ENCODE measurements at regions not wholly inside any gene's neighbourhood (a gene's known extent, or its start where the extent isn't known, plus 50 kb on each side); places are given as distances from the start of the nearest gene placed in this dataset.

- Histone ChIP-seq H3K79me2 (ENCODE audit: insufficient read depth, low read length) (no peaks in the 10 kb centered on the region), H3K4me1 (ENCODE audit: insufficient read depth, low read length) (no peaks in the 10 kb centered on the region), H3K9ac (ENCODE audit: insufficient read depth, low read depth, low read length) (no peak overlapping the region), H3K4me3 (replicated peaks in 1 of 3; ENCODE audit: insufficient read depth in 1 of 3, low read depth in 2 of 3, low read length in 3 of 3) (no peak overlapping the region), H4K20me1 (ENCODE audit: insufficient read depth, low read length) (no peaks in the 10 kb centered on the region), H3K36me3 (replicated peaks in 1 of 2; ENCODE audit: control insufficient read depth in 1 of 2, insufficient read depth in 2 of 2, low read length in 2 of 2) (no peaks in the 10 kb centered on the region), H3K27ac (ENCODE audit: extremely low read length, insufficient read depth, low read length) (no peak overlapping the region), H3K27me3 (ENCODE audit: control insufficient read depth in 1 of 2, insufficient read depth in 2 of 2, low read length in 2 of 2) (no peaks in the 10 kb centered on the region), H3K4me2 (ENCODE audit: low read depth, low read length) (no peak overlapping the region), H2AFZ (ENCODE audit: low read length) (no peak overlapping the region), H3K9me3 (ENCODE audit: low read length) (no peaks in the 10 kb centered on the region)
- FAIRE-seq (no peak), ATAC-seq (no peak), DNase-seq (ENCODE audit: low spot score) (peak; percentile 3)
- POLR2A ChIA-PET: no interaction called here
- 3% methylated on average over 2 of the region's 2 CpGs for WGBS (ENCODE audit: low lambda C conversion rate)
- CTCF ChIA-PET (ENCODE audit: low intra/inter-chr PET ratio, low total read pairs): no interaction called here
- in situ Hi-C loops (cut with HindIII; ENCODE audit: extremely low pct_ligation_motif_present, low pct_unique_long_range_greater_than_20kb) (no loop called here), intact Hi-C loops (cut with micrococcal nuclease; ENCODE audit: unreplicated experiment) (no loop called here)
- BruUV-seq (replicated peaks): no TSS peak
- TF ChIP-seq TMF1 (CRISPR knock-in tag; IDR thresholded peaks at IDR 0.05; ENCODE audit: low read depth) (no peak), RARA (CRISPR knock-in tag; IDR thresholded peaks at IDR 0.05) (no peak), KLF12 (CRISPR knock-in tag; IDR thresholded peaks at IDR 0.05; ENCODE audit: borderline replicate concordance) (no peak), CERS6 (CRISPR knock-in tag; IDR thresholded peaks at IDR 0.05) (no peak), ONECUT2 (CRISPR knock-in tag; IDR thresholded peaks at IDR 0.05) (no peak), IRF9 (CRISPR knock-in tag; IDR thresholded peaks at IDR 0.05; ENCODE audit: borderline replicate concordance) (no peak)
These were observed 1132.3 kb upstream of the PCDH10 start for GRCh38 chr4:132016703-132017350.

- under 1% methylated on average over 4 of the region's 4 CpGs for WGBS (ENCODE audit: low lambda C conversion rate)
- H3K4me1 ChIP-seq (ENCODE audit: insufficient read depth, low read length): no peaks in the 10 kb centered on the region
- no peaks in the 10 kb centered on the region for H3K36me3 ChIP-seq (replicated peaks in 1 of 2; ENCODE audit: control insufficient read depth in 1 of 2, insufficient read depth in 2 of 2, low read length in 2 of 2)
- H3K9ac ChIP-seq (ENCODE audit: insufficient read depth, low read depth, low read length): no peak overlapping the region
- no peak for FAIRE-seq
- ChIA-PET POLR2A (no interaction called here), CTCF (ENCODE audit: low intra/inter-chr PET ratio, low total read pairs) (no interaction called here)
- no TSS peak for BruUV-seq (replicated peaks)
- H2AFZ ChIP-seq (ENCODE audit: low read length): no peak overlapping the region
- intact Hi-C loops (cut with micrococcal nuclease; ENCODE audit: unreplicated experiment) (no loop called here), in situ Hi-C loops (cut with HindIII; ENCODE audit: extremely low pct_ligation_motif_present, low pct_unique_long_range_greater_than_20kb) (no loop called here)
- no peaks in the 10 kb centered on the region for H3K9me3 ChIP-seq (ENCODE audit: low read length)
- no peaks in the 10 kb centered on the region for H3K79me2 ChIP-seq (ENCODE audit: insufficient read depth, low read length)
- H3K4me2 ChIP-seq (ENCODE audit: low read depth, low read length): no peak overlapping the region
- no peaks in the 10 kb centered on the region for H3K27me3 ChIP-seq (ENCODE audit: control insufficient read depth in 1 of 2, insufficient read depth in 2 of 2, low read length in 2 of 2)
- DNase-seq (ENCODE audit: low spot score): no peak
- H3K4me3 ChIP-seq (replicated peaks in 1 of 3; ENCODE audit: insufficient read depth in 1 of 3, low read depth in 2 of 3, low read length in 3 of 3): no peak overlapping the region
- ATAC-seq: no peak
- H4K20me1 ChIP-seq (ENCODE audit: insufficient read depth, low read length): no peaks in the 10 kb centered on the region
- H3K27ac ChIP-seq (ENCODE audit: extremely low read length, insufficient read depth, low read length): no peak overlapping the region
- no peak for TF ChIP-seq DR1 (CRISPR knock-in tag; IDR thresholded peaks at IDR 0.05)
- no peak for TF ChIP-seq YEATS2 (CRISPR knock-in tag; IDR thresholded peaks at IDR 0.05; ENCODE audit: borderline replicate concordance)
- no peak for TF ChIP-seq ZNF558 (CRISPR knock-in tag; IDR thresholded peaks at IDR 0.05; ENCODE audit: borderline replicate concordance)
- no peak for TF ChIP-seq ZNF121 (CRISPR knock-in tag; IDR thresholded peaks at IDR 0.05)
- TF ChIP-seq ZNF503 (CRISPR knock-in tag; IDR thresholded peaks at IDR 0.05): no peak
- TF ChIP-seq ATRX (CRISPR knock-in tag; IDR thresholded peaks at IDR 0.05; ENCODE audit: borderline replicate concordance): no peak
- no peak for TF ChIP-seq TFDP2 (CRISPR knock-in tag; IDR thresholded peaks at IDR 0.05)
- no peak for TF ChIP-seq ELF3 (CRISPR knock-in tag; IDR thresholded peaks at IDR 0.05)
- TF ChIP-seq ZNF619 (CRISPR knock-in tag; IDR thresholded peaks at IDR 0.05): no peak
These were observed 1122.9 kb upstream of the PCDH10 start for GRCh38 chr4:132026166-132026565.

Measured in HepG2 (cell line).